Fibroblast of skin of back (primary cell): ENCODE measurements at regions not wholly inside any gene's neighbourhood (a gene's known extent, or its start where the extent isn't known, plus 50 kb on each side); places are given as distances from the start of the nearest gene placed in this dataset.
"Not testable (repeated sequence)": the region's sequence is repeated elsewhere in the genome, so short reads cannot be mapped to it uniquely, and the experiment has no call there.

Experiments
- DNase-seq: peaks from one replicate; pipeline ENCODE4 v3.0.0-alpha.2; 2013

DNA sequence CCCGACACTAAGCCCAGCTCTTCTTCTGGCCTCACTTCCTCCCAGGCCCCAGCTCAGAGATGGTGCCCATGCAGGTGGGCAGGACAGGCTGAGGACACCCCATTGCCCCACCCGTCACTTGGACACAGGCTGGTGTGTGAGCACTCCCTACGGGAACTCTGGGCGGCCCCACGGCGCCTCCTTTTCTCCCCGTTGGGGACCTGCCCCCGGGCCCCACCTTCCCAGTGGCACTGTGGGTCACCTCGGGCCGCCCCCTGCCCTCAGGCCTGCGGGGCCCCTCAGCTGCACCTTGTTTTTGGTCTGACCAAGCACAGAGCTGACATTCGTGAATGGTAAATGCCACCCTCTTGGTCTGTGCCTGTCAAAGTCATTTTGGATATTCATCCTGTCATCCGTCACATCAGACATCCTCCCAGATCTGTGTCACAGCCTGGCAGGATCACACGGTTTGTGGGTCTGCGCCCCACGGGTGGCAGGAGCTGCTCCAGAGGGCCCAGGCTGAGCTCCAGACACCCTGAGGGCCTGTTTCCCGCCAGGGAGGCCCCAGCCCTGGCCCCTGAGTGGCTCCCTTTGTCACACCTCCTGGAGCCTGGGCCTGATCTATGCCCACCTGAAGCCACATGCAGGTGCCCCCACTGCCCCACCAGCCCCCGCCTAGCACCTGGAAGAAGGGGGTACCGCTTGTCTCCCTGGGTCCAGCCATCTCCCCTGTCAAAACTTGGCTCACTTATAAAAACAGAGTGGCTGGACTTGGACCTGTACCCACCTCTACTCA lies 1188.5 kb downstream of the BRD1 start:
- no peak for DNase-seq

DNA sequence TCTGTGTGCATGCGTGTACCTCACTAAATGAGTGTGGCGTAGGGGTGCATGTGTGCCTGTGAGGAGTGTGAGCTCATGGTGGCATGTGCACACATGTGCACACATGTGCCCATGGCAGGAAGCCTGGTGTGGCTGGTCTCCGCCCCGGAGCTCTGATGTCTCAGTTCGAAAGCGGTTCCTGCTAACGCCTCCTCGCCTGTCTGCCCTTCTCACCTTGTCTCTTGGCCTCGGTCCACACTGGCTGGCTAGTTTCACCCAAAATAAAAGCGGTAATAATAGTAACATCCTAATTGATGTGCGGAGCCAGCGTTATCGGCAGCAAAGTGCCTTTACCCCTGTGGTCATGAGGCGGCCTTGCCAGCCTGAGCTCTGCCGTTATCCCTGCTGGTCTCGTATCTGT lies 1190.4 kb downstream of the BRD1 start:
- DNase-seq, result no peak

DNA sequence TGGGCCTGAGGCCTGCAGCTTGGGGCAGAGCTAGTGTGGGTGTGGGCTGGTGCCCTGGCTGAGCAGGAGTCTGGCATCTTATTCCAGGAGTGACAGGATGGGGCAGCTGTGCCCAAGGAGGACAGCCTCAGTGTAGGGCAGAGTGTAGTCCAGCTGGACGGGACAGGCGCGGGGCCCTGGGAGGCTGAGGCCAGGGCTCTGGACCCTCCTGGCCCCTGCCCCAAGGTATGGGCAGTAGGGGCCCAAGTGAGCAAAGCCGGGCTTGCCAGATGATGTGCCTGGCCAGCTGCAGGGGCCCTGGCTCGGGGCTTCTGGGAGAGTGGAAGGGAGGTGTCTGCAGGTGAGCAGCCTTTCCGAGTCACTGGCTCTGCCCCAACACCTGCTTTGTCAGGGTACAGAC lies 1190.9 kb downstream of the BRD1 start:
- no peak for DNase-seq

GRCh38 chr22:48635816-48636215 lies 1191.9 kb downstream of the BRD1 start:
- no peak for DNase-seq

DNA sequence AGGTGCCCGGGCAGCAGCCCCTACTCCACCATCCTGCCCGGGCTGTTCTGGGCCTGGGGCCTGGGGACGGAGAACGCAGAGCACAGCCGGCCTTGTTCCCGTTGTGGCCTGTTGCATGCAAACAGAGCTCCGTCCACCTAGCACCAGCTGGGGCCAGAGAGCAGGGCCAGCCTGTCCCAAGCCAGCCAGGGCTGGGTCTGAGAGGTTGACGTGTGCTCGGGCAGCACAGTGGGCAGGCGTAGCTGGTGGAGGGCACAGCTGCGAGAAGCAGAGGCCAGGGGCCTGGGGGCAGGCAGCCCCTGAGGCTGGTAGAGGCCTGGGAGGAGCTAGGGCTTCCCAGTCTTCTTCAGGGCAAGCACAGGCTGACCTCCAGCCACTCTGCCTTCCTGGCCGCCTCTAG lies 1192.6 kb downstream of the BRD1 start:
- no peak for DNase-seq

GRCh38 chr22:48633996-48634836 lies 1193.5 kb downstream of the BRD1 start:
- DNase-seq, result no peak

DNA sequence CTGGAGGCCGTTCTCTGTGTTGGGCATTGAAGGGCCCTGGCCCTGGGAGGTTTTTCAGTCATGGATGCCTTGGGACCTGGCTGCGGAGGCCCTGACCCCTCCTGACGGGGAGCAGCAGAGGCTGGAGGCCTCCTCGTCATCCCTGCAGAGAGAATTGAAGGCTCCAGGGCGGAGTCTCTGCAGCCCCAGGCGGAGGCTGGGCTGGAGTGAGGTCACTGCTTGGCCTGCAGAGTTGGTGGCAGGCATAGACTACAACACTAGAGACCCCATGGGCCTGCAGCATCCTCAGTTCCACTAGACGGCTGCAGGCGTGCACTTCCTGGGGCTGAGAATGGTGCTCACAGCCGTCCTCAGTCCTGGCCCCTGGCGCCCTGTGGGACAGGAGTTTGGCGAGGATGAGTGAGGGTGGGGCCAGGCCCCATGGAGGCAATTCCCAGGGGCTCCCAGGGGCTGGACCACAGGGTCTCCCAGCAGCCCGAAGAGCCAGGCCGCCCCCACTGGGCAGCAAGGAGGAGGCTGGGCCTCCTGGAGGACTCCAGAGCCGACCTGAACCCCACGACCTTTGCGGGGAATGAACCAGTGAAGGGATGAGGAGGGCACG lies 1194.9 kb downstream of the BRD1 start:
- DNase-seq, result no peak

- no peak for DNase-seq
Observed at GRCh38 chr22:48631288-48631863, 1196.3 kb downstream of the BRD1 start.

DNA sequence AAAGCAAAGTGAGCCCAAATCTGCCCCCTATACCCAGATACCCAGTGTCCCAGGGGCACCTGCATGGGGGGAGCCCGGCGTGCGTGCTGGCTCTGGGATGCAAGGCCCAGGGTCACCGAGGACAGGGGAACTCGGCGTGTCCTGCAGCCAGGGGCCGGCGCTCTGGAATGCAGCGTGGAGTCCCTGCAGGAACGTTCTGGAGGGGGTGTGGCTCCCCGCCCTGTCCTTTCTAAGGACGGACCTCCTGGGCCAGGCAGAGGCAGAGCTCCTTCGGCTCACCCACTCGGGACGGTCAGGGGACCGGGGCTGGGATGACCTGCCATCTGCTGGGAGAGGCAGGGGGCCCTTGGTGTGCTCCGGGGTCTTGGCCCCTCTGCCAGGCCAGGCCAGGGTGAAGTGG lies 1196.8 kb downstream of the BRD1 start:
- DNase-seq, result no peak

- DNase-seq, result no peak
Observed at GRCh38 chr22:48630433-48630754, 1197.3 kb downstream of the BRD1 start.

DNA sequence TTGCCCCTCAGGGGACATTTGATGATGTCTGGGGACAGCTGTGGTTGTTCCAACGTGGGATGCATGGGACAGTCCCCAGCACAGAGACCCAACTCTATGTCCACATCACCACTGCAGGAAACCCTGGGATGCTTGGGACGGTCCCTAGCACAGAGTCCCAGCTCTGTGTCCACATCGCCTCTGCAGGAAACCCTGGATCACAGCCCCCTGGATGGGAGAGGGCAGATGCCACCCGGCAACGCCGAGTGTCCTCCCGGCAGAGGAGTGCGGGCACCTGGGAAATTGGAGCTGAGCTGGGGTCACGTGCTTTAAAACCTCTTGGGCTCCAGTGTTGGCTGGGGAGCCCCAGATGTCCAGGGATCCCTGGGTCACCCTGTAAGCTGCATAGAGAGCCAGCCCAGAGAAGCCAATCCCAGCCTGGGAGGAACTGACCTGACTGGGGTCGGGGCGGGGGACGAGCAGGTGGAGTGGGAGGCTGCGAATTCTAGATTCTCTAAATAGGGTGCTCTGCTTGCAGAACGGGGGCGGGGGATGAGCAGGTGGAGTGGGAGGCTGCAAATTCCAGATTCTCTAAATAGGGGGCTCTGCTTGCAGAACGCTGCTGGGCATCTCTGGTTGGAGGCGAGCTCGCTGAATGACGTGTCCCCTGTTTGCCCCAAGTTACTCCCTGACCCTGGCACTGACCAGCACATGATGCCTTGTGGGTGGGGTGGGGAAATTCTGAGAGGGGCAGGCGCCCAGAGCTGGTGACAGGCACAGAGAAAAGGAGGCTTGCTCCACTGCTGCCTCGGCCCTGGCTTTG lies 1197.8 kb downstream of the BRD1 start:
- no peak for DNase-seq

GRCh38 chr22:48628891-48629543 lies 1198.7 kb downstream of the BRD1 start:
- DNase-seq, result no peak

- DNase-seq, result no peak
Observed at GRCh38 chr22:48627966-48628365, 1199.7 kb downstream of the BRD1 start.

GRCh38 chr22:48627203-48627602 lies 1200.5 kb downstream of the BRD1 start:
- peak; percentile 73 for DNase-seq

DNA sequence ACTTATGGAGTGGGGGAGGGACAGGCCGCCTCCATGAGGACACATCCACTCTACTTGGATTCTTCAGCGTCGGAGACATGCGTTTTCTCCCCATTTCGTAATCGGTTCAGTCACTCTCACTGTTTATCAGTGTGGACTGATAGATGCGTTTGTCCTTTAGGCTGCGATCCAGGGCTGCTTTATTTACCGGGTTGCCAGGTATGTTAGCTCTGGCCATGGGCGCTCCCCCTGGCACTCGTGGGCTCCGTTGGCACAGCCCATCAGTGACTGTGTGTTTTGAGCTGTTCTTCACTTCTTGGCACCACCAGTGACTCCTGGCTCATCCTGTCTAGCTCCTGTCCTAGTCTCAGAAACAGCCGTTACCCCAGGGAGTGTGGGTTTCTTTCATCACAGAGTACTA lies 1203.3 kb downstream of the BRD1 start:
- no peak for DNase-seq

DNA sequence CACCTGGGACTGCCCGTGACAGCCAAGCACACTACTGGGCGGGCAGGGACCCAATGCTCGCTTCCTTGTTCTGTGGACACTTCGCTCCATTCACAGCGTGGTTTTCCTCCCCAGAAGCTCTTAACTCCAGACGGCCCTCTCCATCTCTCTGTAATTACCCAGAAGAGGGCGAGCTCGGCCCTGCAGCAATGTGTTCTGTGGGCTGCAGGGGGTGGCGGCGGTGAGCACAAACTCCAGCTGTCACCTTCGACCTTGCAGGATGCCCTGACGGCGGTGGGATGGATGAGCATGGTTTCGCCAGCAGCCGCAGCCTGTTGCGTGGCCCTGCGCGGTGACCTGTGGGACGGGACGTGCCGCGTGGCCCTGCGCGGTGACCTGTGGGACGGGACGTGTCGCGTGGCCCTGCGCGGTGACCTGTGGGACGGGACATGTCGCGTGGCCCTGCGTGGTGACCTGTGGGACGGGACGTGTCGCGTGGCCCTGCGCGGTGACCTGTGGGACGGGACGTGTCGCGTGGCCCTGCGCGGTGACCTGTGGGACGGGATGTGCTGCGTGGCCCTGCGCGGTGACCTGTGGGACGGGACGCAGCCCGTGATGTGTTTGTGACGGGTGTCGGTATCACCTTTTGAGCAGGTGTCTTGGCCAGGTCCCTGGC lies 1204.7 kb downstream of the BRD1 start:
- DNase-seq, result no peak

DNA sequence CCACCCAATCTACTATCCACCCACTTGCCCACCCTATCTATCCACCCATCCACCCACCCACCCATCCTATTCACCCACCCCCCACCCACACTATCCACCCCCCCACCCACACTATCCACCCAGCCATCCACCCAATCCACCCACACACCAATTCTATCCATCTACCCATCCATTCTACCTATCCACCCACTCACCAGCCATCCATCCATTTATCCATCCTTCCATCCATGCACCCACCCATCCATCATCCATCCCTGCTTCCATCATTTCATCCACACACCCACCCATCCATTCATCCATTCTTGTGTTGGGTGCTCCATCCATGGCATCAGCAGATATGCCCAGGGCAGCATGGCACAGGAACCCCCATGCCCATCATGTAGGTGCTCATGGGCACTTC lies 1206.6 kb downstream of the BRD1 start:
- no peak for DNase-seq

GRCh38 chr22:48620460-48620859 lies 1207.2 kb downstream of the BRD1 start:
- not testable (repeated sequence) for DNase-seq

GRCh38 chr22:48619721-48620120 lies 1208.0 kb downstream of the BRD1 start:
- no peak for DNase-seq

DNA sequence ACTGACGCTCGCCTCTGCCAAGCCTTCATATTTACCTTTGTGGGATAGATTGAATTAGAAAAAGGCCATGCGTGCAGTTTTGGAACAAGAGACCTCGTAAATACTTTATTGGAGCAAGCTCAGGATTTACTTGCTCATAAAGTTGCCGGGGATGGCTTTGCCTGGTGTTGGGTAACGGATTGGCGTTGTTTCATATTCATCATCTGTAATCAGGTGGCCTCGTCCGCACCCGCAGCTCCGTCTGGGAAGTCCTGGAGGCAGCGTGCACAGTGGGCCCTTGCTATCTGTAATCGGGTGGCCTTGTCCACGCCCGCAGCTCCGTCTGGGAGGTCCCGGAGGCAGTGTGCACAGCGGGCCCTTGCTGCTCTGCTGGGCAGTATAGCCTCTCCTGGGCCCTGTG lies 1209.3 kb downstream of the BRD1 start:
- DNase-seq, result no peak

DNA sequence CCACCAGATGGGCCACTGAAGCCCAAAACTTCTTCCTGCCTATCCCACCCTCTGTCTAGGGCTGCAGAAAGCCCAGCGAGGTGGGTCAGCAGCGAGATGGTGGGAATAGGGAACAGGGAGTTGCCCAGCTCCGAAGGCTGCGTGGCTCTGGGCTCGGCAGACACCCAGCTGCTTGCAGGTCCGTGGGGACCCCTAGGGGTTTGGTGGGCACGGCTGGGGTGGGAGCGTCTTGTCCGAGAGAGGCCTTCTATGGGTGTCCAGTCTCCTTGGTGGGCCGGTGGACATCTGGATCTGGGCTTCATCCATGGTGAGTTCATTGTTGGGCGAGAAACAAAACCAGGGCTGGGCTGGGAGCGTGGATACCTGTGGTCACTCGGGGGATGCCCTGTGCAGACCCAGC lies 1211.0 kb downstream of the BRD1 start:
- no peak for DNase-seq
